ENCODE measurements at regions not wholly inside any gene's neighbourhood (a gene's known extent, or its start where the extent isn't known, plus 50 kb on each side); places are given as distances from the start of the nearest gene placed in this dataset.

GRCh38 chr6:169406034-169406433 lies 152.4 kb upstream of the THBS2 start:
- Histone ChIP-seq H3K27ac (ENCODE audit: control insufficient read depth, insufficient read depth) (no peak overlapping the region), H3K27me3 (replicated peaks in 1 of 2; ENCODE audit: control insufficient read depth in 2 of 2, insufficient read depth in 2 of 2, low read length in 1 of 2) (no peaks in the 10 kb centered on the region), H3K4me2 (ENCODE audit: control insufficient read depth, insufficient read depth) (no peak overlapping the region), H2AFZ (ENCODE audit: control insufficient read depth, low read depth, low read length) (no peak overlapping the region), H3K79me2 (ENCODE audit: control insufficient read depth, insufficient read depth, low read length) (no peaks in the 10 kb centered on the region), H3K4me1 (ENCODE audit: control insufficient read depth, insufficient read depth, low read length) (no peaks in the 10 kb centered on the region), H3K9me3 (replicated peaks; ENCODE audit: control insufficient read depth, insufficient read depth, low read length) (no peaks in the 10 kb centered on the region; the same call in 2 of the 3 replicates), H3K4me3 (no peak overlapping the region), H4K20me1 (ENCODE audit: control insufficient read depth, insufficient read depth) (no peaks in the 10 kb centered on the region), H3K36me3 (ENCODE audit: control insufficient read depth in 2 of 2, insufficient read depth in 2 of 2, low read length in 1 of 2) (no peaks in the 10 kb centered on the region), H3K9ac (ENCODE audit: control insufficient read depth, insufficient read depth, low read length) (no peak overlapping the region)
- DNase-seq (ENCODE audit: low read depth, low spot score) (no peak), ATAC-seq (no peak), FAIRE-seq (no peak)
- in situ Hi-C loops (cut with MboI) (no loop called here), intact Hi-C loops (cut with micrococcal nuclease; ENCODE audit: unreplicated experiment) (no loop called here)
- ChIA-PET POLR2A (no interaction called here), SMC1A (ENCODE audit: uncharacterized antibody, unreplicated experiment) (no interaction called here), RAD21 (ENCODE audit: unreplicated experiment) (no interaction called here), CTCF (no interaction called here)
- 31% methylated on average over 2 of the region's 2 CpGs for WGBS (ENCODE audit: insufficient coverage, insufficient replicate concordance, low lambda C conversion rate, missing lambda C conversion rate)
- BruUV-seq (replicated peaks) = no TSS peak
- TF ChIP-seq CBX5 (IDR thresholded peaks at IDR 0.05; ENCODE audit: low read depth) (no peak), ELK1 (IDR thresholded peaks at IDR 0.05; ENCODE audit: low read depth, low read length) (no peak), KDM1A (IDR thresholded peaks at IDR 0.05; ENCODE audit: borderline replicate concordance) (no peak), ZNF687 (IDR thresholded peaks at IDR 0.05) (no peak), BCL3 (IDR thresholded peaks at IDR 0.05; ENCODE audit: borderline replicate concordance, insufficient read depth, low read depth, low read length, poor library complexity, severe bottlenecking) (no peak), ZNF217 (IDR thresholded peaks at IDR 0.05) (no peak), SREBF1 (IDR thresholded peaks at IDR 0.05; ENCODE audit: low read length) (no peak), ZNF207 (IDR thresholded peaks at IDR 0.05; ENCODE audit: borderline replicate concordance) (no peak), BACH1 (IDR thresholded peaks at IDR 0.05; ENCODE audit: borderline replicate concordance) (no peak), BHLHE40 (IDR thresholded peaks at IDR 0.05; ENCODE audit: borderline replicate concordance in 1 of 2, low read depth in 2 of 2, low read length in 1 of 2) (no peak), CEBPZ (IDR thresholded peaks at IDR 0.05; ENCODE audit: low read depth, low read length) (no peak), CREM (IDR thresholded peaks at IDR 0.05; ENCODE audit: low read depth) (no peak), SMC3 (IDR thresholded peaks at IDR 0.05; ENCODE audit: borderline replicate concordance, low read length) (no peak), TCF7 (IDR thresholded peaks at IDR 0.05; ENCODE audit: borderline replicate concordance) (no peak), HDAC2 (IDR thresholded peaks at IDR 0.05) (no peak), POLR2AphosphoS2 (IDR thresholded peaks at IDR 0.05; ENCODE audit: low read depth, low read length) (no peak)
